Tibial nerve (tissue), 4 donors: ENCODE measurements at regions not wholly inside any gene's neighbourhood (a gene's known extent, or its start where the extent isn't known, plus 50 kb on each side); places are given as distances from the start of the nearest gene placed in this dataset.

Source experiments
- DNase-seq, 2 donors: peaks; one replicate each; pipeline ENCODE4 v3.0.0-alpha.2; 2019; ENCODE audit warnings: low spot score in 2 of 2
- H3K27ac ChIP-seq, 4 donors: fragments of 200-600 bp; sonication (generic) in 3 of 4; one replicate each; pipeline ENCODE4 v1.5.1; 2017 to 2019; ENCODE audit warnings: mild to moderate bottlenecking in 1 of 4
- H3K27me3 ChIP-seq, 2 donors: fragments of 200-600 bp; sonication (generic) in 1 of 2; one replicate each; pipeline versions ENCODE4 v1.5.1 to v1.6.0; 2017 to 2019
- H3K36me3 ChIP-seq, 3 donors: fragments of 200-600 bp; sonication (generic); one replicate each; pipeline ENCODE4 v1.5.1; 2018 to 2019
- H3K4me1 ChIP-seq, 4 donors: fragments of 200-600 bp; sonication (generic) in 3 of 4; one replicate each; pipeline ENCODE4 v1.5.1; 2017 to 2019
- H3K4me3 ChIP-seq, 4 donors: fragments of 200-600 bp; sonication (generic) in 3 of 4; one replicate each; pipeline ENCODE4 v1.5.1; 2017 to 2019; ENCODE audit warnings: mild to moderate bottlenecking in 1 of 4, moderate library complexity in 1 of 4
- H3K9me3 ChIP-seq, 4 donors: fragments of 200-600 bp; sonication (generic) in 3 of 4; one replicate each; pipeline ENCODE4 v1.5.1; 2017 to 2019
- EP300 ChIP-seq, 2 donors: sonication (generic); formaldehyde crosslinking; IDR thresholded peaks; one replicate each; pipeline ENCODE4 v1.6.1; 2017; ENCODE audit warnings: antibody characterized with exemption in 2 of 2, mild to moderate bottlenecking in 1 of 2
- POLR2A ChIP-seq, 2 donors: fragments of 450-650 bp; IDR thresholded peaks; one replicate each; pipeline ENCODE4 v1.6.1; 2017; ENCODE audit warnings: antibody characterized with exemption in 2 of 2, mild to moderate bottlenecking in 2 of 2, moderate library complexity in 2 of 2
- WGBS, 2 donors: methylation state at CpG; one replicate each; pipeline ENCODE4 v1.1.5; 2018; 5-methylcytosine and 5-hydroxymethylcytosine counted together
- TF ChIP-seq, protein P1 (sequence below), 5 experiments: fragments of 200-600 bp in 3 of 5; fragments of 450-650 bp in 2 of 5; sonication (generic) in 3 of 5; IDR thresholded peaks; one replicate each; pipeline ENCODE4 v1.5.1; 2016 to 2019; ENCODE audit warnings: antibody characterized with exemption in 5 of 5, mild to moderate bottlenecking in 3 of 5, moderate library complexity in 2 of 5

DNA sequence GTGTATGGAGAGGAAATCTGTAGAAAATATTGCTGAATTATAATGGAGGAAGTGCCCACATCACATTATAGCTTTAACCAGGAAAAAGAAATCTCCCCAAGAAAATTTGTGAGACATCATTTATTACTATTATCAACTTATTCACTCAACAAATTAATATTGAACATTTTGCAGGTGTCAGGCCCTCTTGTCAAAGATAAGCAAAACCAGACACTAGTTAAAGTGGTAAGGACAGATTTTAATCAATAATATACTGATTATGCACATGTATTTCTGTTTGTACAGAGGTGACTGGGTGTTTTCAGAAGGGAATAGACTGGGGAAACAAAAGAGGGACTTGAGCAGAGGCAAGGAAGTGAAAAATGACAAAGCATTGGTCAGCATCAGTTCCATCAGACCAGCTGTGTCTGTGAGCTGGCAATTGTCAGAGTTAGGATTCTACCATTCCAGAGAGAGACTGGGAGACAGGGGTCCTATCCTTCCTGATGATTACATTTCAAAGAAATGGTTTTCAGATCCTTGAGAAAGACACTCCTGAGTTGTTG, 519.2 kb downstream of the UTRN start:
- H3K4me1 ChIP-seq: no peaks in the 10 kb centered on the region
- no peak overlapping the region for H3K27ac ChIP-seq
- peaks cover 0 to 38% (median 0%) of the 10 kb centered on the region in 3 donors for H3K36me3 ChIP-seq
- H3K4me3 ChIP-seq: no peak overlapping the region
- DNase-seq: no peak
- no peak for TF ChIP-seq POLR2A (IDR thresholded peaks at IDR 0.05)
- TF ChIP-seq EP300 (IDR thresholded peaks at IDR 0.05): no peak
- TF ChIP-seq, protein P1, sequence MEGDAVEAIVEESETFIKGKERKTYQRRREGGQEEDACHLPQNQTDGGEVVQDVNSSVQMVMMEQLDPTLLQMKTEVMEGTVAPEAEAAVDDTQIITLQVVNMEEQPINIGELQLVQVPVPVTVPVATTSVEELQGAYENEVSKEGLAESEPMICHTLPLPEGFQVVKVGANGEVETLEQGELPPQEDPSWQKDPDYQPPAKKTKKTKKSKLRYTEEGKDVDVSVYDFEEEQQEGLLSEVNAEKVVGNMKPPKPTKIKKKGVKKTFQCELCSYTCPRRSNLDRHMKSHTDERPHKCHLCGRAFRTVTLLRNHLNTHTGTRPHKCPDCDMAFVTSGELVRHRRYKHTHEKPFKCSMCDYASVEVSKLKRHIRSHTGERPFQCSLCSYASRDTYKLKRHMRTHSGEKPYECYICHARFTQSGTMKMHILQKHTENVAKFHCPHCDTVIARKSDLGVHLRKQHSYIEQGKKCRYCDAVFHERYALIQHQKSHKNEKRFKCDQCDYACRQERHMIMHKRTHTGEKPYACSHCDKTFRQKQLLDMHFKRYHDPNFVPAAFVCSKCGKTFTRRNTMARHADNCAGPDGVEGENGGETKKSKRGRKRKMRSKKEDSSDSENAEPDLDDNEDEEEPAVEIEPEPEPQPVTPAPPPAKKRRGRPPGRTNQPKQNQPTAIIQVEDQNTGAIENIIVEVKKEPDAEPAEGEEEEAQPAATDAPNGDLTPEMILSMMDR (IDR thresholded peaks at IDR 0.05): no peak
- no peaks in the 10 kb centered on the region for H3K9me3 ChIP-seq
- no peaks in the 10 kb centered on the region for H3K27me3 ChIP-seq

DNA sequence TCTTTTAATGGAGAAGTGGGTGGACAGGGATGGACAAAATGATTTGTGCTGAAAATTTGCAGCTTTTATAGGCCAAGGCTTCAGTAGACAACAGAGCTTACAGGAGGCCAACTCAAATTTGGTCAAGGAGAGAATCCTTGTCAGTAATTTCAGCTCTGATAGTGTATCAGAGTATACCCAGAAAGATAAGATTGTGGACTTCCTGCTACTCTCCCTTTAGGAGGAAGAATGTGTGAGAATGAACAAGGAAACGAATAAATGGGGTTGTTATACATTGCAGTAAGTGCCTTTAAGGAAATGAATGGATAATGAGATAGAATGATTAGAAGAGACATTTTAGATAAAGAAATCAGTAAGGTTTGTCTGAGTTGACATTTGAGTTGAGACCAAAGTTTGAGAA, 519.9 kb downstream of the UTRN start:
- no peaks in the 10 kb centered on the region for H3K4me1 ChIP-seq
- H3K27ac ChIP-seq: no peak overlapping the region
- no peak for DNase-seq
- H3K36me3 ChIP-seq: peaks cover 0 to 43% (median 0%) of the 10 kb centered on the region in 3 donors
- H3K4me3 ChIP-seq: no peak overlapping the region
- H3K9me3 ChIP-seq: no peaks in the 10 kb centered on the region
- H3K27me3 ChIP-seq: no peaks in the 10 kb centered on the region
- TF ChIP-seq EP300 (IDR thresholded peaks at IDR 0.05) (no peak), POLR2A (IDR thresholded peaks at IDR 0.05) (no peak)
- TF ChIP-seq, protein P1 (IDR thresholded peaks at IDR 0.05): no peak
- 83 to 88% methylated on average over 1 of the region's 1 CpG for WGBS, 2 donors

DNA sequence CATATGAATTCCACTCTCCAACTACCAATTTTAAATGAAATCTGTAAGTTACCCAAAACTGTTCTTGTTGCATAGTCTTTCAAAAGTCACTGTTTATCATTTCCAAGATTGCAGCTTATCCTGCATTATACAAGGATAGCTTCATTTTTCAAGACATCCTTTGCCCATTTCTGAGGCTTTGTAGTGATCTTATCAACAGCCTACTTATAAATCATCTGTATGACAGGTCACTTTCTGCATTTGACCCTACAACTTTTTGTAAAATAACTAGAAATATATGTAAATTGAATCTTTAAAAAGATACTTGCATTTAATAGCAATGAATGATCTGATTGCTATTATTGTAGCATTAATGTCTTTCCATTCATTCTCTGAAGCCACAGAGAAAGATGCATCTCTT, 521.1 kb downstream of the UTRN start:
- Histone ChIP-seq H3K27ac (no peak overlapping the region), H3K4me1 (no peaks in the 10 kb centered on the region), H3K36me3 (peaks cover 0 to 50% (median 0%) of the 10 kb centered on the region in 3 donors), H3K27me3 (no peaks in the 10 kb centered on the region), H3K9me3 (no peaks in the 10 kb centered on the region), H3K4me3 (no peak overlapping the region)
- no peak for DNase-seq
- no peak for TF ChIP-seq EP300 (IDR thresholded peaks at IDR 0.05)
- TF ChIP-seq, protein P1 (IDR thresholded peaks at IDR 0.05): no peak
- no peak for TF ChIP-seq POLR2A (IDR thresholded peaks at IDR 0.05)

DNA sequence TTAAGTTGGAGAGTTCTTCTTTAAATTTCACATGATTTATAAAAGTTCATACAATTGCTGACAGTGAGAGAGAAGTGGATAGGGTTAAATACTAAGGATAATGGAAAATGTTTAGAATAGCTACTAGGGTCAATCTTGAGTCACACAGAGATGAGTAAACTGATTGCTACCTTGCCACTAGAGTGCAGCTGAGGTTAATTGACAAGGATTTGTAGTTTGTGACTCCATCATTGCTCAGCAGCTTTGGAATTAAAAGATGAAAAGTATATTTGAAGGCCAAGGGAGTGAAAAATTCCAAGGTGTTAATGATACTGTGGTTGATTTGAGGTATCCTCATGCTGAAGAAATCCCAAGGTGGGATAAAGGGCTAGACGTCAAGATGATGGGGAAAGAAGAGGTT, 524.0 kb downstream of the UTRN start:
- TF ChIP-seq POLR2A (IDR thresholded peaks at IDR 0.05): no peak
- TF ChIP-seq EP300 (IDR thresholded peaks at IDR 0.05): no peak
- TF ChIP-seq, protein P1 (IDR thresholded peaks at IDR 0.05): no peak
- peaks cover 0 to 57% (median 0%) of the 10 kb centered on the region in 3 donors for H3K36me3 ChIP-seq
- no peaks in the 10 kb centered on the region for H3K4me1 ChIP-seq
- no peak for DNase-seq
- no peak overlapping the region for H3K27ac ChIP-seq
- WGBS, 2 donors: 81 to 84% methylated on average over 1 of the region's 1 CpG
- no peaks in the 10 kb centered on the region for H3K9me3 ChIP-seq
- H3K4me3 ChIP-seq: no peak overlapping the region
- H3K27me3 ChIP-seq: no peaks in the 10 kb centered on the region

DNA sequence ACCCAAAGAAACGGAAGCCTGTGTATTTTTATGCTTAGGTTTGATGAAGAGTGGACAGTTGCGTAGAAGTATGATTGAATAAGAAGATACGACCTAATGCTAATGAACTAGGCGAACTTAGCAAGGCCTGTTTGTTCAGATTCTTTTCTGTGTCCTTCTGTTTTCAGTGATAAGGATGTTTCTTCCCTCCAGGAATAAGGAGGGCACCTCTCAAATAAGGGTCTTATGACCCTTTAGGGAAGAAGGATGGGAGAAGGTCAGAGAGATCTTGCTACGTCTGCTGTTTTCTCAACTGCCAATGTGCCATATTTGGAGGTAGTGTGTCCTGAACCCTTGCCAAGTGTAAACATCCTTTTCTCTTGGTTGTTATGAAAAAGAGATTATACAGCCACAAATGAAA, 524.8 kb downstream of the UTRN start:
- Histone ChIP-seq H3K9me3 (no peaks in the 10 kb centered on the region), H3K36me3 (peaks cover 0 to 53% (median 0%) of the 10 kb centered on the region in 3 donors), H3K27me3 (no peaks in the 10 kb centered on the region), H3K27ac (no peak overlapping the region), H3K4me3 (no peak overlapping the region), H3K4me1 (no peaks in the 10 kb centered on the region)
- TF ChIP-seq POLR2A (IDR thresholded peaks at IDR 0.05): no peak
- TF ChIP-seq, protein P1 (IDR thresholded peaks at IDR 0.05): no peak
- no peak for TF ChIP-seq EP300 (IDR thresholded peaks at IDR 0.05)
- 87 to 90% methylated on average over 5 of the region's 5 CpGs for WGBS, 2 donors
- DNase-seq: no peak
